ENCODE measurements at regions not wholly inside any gene's neighbourhood (a gene's known extent, or its start where the extent isn't known, plus 50 kb on each side); places are given as distances from the start of the nearest gene placed in this dataset.

GRCh38 chr2:57139179-57139578 lies 907.4 kb upstream of the VRK2 start:
- Histone ChIP-seq H3K27ac (ENCODE audit: low read depth, low read length) (no peak overlapping the region), H3K4me1 (ENCODE audit: control insufficient read depth in 1 of 2, insufficient read depth in 2 of 2, low read length in 2 of 2) (no peaks in the 10 kb centered on the region), H3K36me3 (ENCODE audit: control insufficient read depth in 1 of 2, insufficient read depth in 2 of 2, low read length in 2 of 2) (no peaks in the 10 kb centered on the region), H4K8ac (ENCODE audit: low read depth, low read length) (no peak overlapping the region), H2BK5ac (ENCODE audit: low read depth, low read length, poor library complexity) (no peak overlapping the region), H3K4ac (ENCODE audit: low read depth, low read length) (no peak overlapping the region), H3K9ac (ENCODE audit: low read length) (no peak overlapping the region), H4K12ac (ENCODE audit: low read depth, low read length) (no peak overlapping the region), H3K4me3 (ENCODE audit: low read depth, low read length) (no peak overlapping the region), H2BK12ac (ENCODE audit: low read length) (no peak overlapping the region), H3K79me1 (ENCODE audit: low read length) (no peaks in the 10 kb centered on the region), H3K79me2 (ENCODE audit: control insufficient read depth, insufficient read depth, low read length, poor library complexity) (no peaks in the 10 kb centered on the region), H3K18ac (ENCODE audit: low read length) (no peak overlapping the region), H2AFZ (ENCODE audit: insufficient read depth, low read length, poor library complexity) (no peak overlapping the region), H2BK120ac (ENCODE audit: insufficient read depth, low read length, poor library complexity) (no peak overlapping the region), H3K23ac (ENCODE audit: low read length) (no peak overlapping the region), H3K4me2 (ENCODE audit: low read length) (no peak overlapping the region), H3K27me3 (ENCODE audit: insufficient read depth, low read length) (no peaks in the 10 kb centered on the region), H3K9me3 (ENCODE audit: insufficient read depth, low read depth, low read length) (no peaks in the 10 kb centered on the region), H2AK5ac (ENCODE audit: low read length) (no peak overlapping the region), H3K14ac (ENCODE audit: low read length) (no peak overlapping the region), H4K91ac (ENCODE audit: low read depth, low read length) (no peak overlapping the region)
- no CpG with 5 or more reads among the region's 1 CpG for WGBS (ENCODE audit: extremely low coverage, insufficient coverage, insufficient read length)
- no peak for DNase-seq

- H3K4me1 ChIP-seq (ENCODE audit: control insufficient read depth in 1 of 2, insufficient read depth in 2 of 2, low read length in 2 of 2): no peaks in the 10 kb centered on the region
- H3K36me3 ChIP-seq (ENCODE audit: control insufficient read depth in 1 of 2, insufficient read depth in 2 of 2, low read length in 2 of 2): no peaks in the 10 kb centered on the region
- H3K4ac ChIP-seq (ENCODE audit: low read depth, low read length): no peak overlapping the region
- no peak overlapping the region for H4K91ac ChIP-seq (ENCODE audit: low read depth, low read length)
- H3K79me2 ChIP-seq (ENCODE audit: control insufficient read depth, insufficient read depth, low read length, poor library complexity): no peaks in the 10 kb centered on the region
- H3K4me3 ChIP-seq (ENCODE audit: low read depth, low read length): no peak overlapping the region
- no peak overlapping the region for H3K23ac ChIP-seq (ENCODE audit: low read length)
- H3K79me1 ChIP-seq (ENCODE audit: low read length): no peaks in the 10 kb centered on the region
- no peak overlapping the region for H2BK12ac ChIP-seq (ENCODE audit: low read length)
- H2AK5ac ChIP-seq (ENCODE audit: low read length): no peak overlapping the region
- H2AFZ ChIP-seq (ENCODE audit: insufficient read depth, low read length, poor library complexity): no peak overlapping the region
- no peak overlapping the region for H2BK5ac ChIP-seq (ENCODE audit: low read depth, low read length, poor library complexity)
- no peak for DNase-seq
- H2BK120ac ChIP-seq (ENCODE audit: insufficient read depth, low read length, poor library complexity): no peak overlapping the region
- no peak overlapping the region for H3K14ac ChIP-seq (ENCODE audit: low read length)
- no peak overlapping the region for H4K12ac ChIP-seq (ENCODE audit: low read depth, low read length)
- H3K9me3 ChIP-seq (ENCODE audit: insufficient read depth, low read depth, low read length): no peaks in the 10 kb centered on the region
- no peaks in the 10 kb centered on the region for H3K27me3 ChIP-seq (ENCODE audit: insufficient read depth, low read length)
- H3K18ac ChIP-seq (ENCODE audit: low read length): no peak overlapping the region
- H3K4me2 ChIP-seq (ENCODE audit: low read length): no peak overlapping the region
- H3K27ac ChIP-seq (ENCODE audit: low read depth, low read length): no peak overlapping the region
- no peak overlapping the region for H3K9ac ChIP-seq (ENCODE audit: low read length)
- no peak overlapping the region for H4K8ac ChIP-seq (ENCODE audit: low read depth, low read length)
Measured at GRCh38 chr2:57141269-57141668, 905.3 kb upstream of the VRK2 start.

DNA sequence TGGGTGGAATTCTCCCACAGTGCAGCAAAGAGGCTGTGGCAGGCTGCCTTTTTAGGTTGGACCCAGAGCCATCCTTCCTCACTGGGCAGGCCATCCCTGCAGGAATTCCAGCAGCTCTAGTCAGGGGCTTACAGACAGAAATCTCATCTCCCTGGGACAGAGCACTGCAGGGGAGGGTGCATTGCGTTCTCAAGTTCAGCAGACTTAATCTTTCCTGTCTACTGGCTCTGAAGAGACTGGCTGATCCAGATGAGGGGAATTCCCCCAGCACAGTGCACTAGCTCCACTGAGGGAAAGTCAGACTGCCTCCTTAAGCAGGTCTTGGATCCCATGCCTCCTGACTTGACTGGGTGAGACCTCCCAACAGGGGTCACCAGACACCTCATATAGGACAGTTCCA lies 899.7 kb upstream of the VRK2 start:
- Histone ChIP-seq H3K36me3 (ENCODE audit: control insufficient read depth in 1 of 2, insufficient read depth in 2 of 2, low read length in 2 of 2) (no peaks in the 10 kb centered on the region), H3K4me2 (ENCODE audit: low read length) (no peak overlapping the region), H4K12ac (ENCODE audit: low read depth, low read length) (no peak overlapping the region), H3K4me1 (ENCODE audit: control insufficient read depth in 1 of 2, insufficient read depth in 2 of 2, low read length in 2 of 2) (no peaks in the 10 kb centered on the region), H2AK5ac (ENCODE audit: low read length) (no peak overlapping the region), H3K18ac (ENCODE audit: low read length) (no peak overlapping the region), H2BK12ac (ENCODE audit: low read length) (no peak overlapping the region), H3K27me3 (ENCODE audit: insufficient read depth, low read length) (no peaks in the 10 kb centered on the region), H3K14ac (ENCODE audit: low read length) (no peak overlapping the region), H3K79me1 (ENCODE audit: low read length) (no peaks in the 10 kb centered on the region), H4K91ac (ENCODE audit: low read depth, low read length) (no peak overlapping the region), H2AFZ (ENCODE audit: insufficient read depth, low read length, poor library complexity) (no peak overlapping the region), H3K9ac (ENCODE audit: low read length) (no peak overlapping the region), H2BK5ac (ENCODE audit: low read depth, low read length, poor library complexity) (no peak overlapping the region), H2BK120ac (ENCODE audit: insufficient read depth, low read length, poor library complexity) (no peak overlapping the region), H3K23ac (ENCODE audit: low read length) (no peak overlapping the region), H3K79me2 (ENCODE audit: control insufficient read depth, insufficient read depth, low read length, poor library complexity) (no peaks in the 10 kb centered on the region), H3K4ac (ENCODE audit: low read depth, low read length) (no peak overlapping the region), H4K8ac (ENCODE audit: low read depth, low read length) (no peak overlapping the region), H3K9me3 (ENCODE audit: insufficient read depth, low read depth, low read length) (peaks cover 3% of the 10 kb centered on the region), H3K27ac (ENCODE audit: low read depth, low read length) (no peak overlapping the region), H3K4me3 (ENCODE audit: low read depth, low read length) (no peak overlapping the region)
- WGBS (ENCODE audit: extremely low coverage, insufficient coverage, insufficient read length): no CpG with 5 or more reads among the region's 1 CpG
- no peak for DNase-seq

- no peak for DNase-seq
- Histone ChIP-seq H3K18ac (ENCODE audit: low read length) (no peak overlapping the region), H4K12ac (ENCODE audit: low read depth, low read length) (no peak overlapping the region), H2BK5ac (ENCODE audit: low read depth, low read length, poor library complexity) (no peak overlapping the region), H3K4ac (ENCODE audit: low read depth, low read length) (no peak overlapping the region), H2BK12ac (ENCODE audit: low read length) (no peak overlapping the region), H4K91ac (ENCODE audit: low read depth, low read length) (no peak overlapping the region), H3K27me3 (ENCODE audit: insufficient read depth, low read length) (no peaks in the 10 kb centered on the region), H3K4me3 (ENCODE audit: low read depth, low read length) (no peak overlapping the region), H3K79me1 (ENCODE audit: low read length) (no peaks in the 10 kb centered on the region), H3K23ac (ENCODE audit: low read length) (no peak overlapping the region), H3K79me2 (ENCODE audit: control insufficient read depth, insufficient read depth, low read length, poor library complexity) (no peaks in the 10 kb centered on the region), H3K4me1 (ENCODE audit: control insufficient read depth in 1 of 2, insufficient read depth in 2 of 2, low read length in 2 of 2) (no peaks in the 10 kb centered on the region), H3K27ac (ENCODE audit: low read depth, low read length) (no peak overlapping the region), H3K14ac (ENCODE audit: low read length) (no peak overlapping the region), H2AK5ac (ENCODE audit: low read length) (no peak overlapping the region), H4K8ac (ENCODE audit: low read depth, low read length) (no peak overlapping the region), H2BK120ac (ENCODE audit: insufficient read depth, low read length, poor library complexity) (no peak overlapping the region), H3K4me2 (ENCODE audit: low read length) (no peak overlapping the region), H3K9me3 (ENCODE audit: insufficient read depth, low read depth, low read length) (peaks cover 2% of the 10 kb centered on the region), H2AFZ (ENCODE audit: insufficient read depth, low read length, poor library complexity) (no peak overlapping the region), H3K9ac (ENCODE audit: low read length) (no peak overlapping the region), H3K36me3 (ENCODE audit: control insufficient read depth in 1 of 2, insufficient read depth in 2 of 2, low read length in 2 of 2) (no peaks in the 10 kb centered on the region)
- no CpG with 5 or more reads among the region's 2 CpGs for WGBS (ENCODE audit: extremely low coverage, insufficient coverage, insufficient read length)
Measured at GRCh38 chr2:57156231-57156924, 890.2 kb upstream of the VRK2 start.
